ENCODE measurements at regions not wholly inside any gene's neighbourhood (a gene's known extent, or its start where the extent isn't known, plus 50 kb on each side); places are given as distances from the start of the nearest gene placed in this dataset.
"Not testable (repeated sequence)": the region's sequence is repeated elsewhere in the genome, so short reads cannot be mapped to it uniquely, and the experiment has no call there.

- not testable (repeated sequence) for TF ChIP-seq POLR2AphosphoS5, CTCF, POLR2A (IDR thresholded peaks at IDR 0.05)
Measured at GRCh38 chr7:65062566-65062965, 56.1 kb upstream of the ERV3-1 start.

Data from prostate gland (tissue), 2 donors.